Activated CD8-positive, alpha-beta T cell treated with anti-CD3 and anti-CD28 coated beads for 36 hours (primary cell): ENCODE measurements at regions not wholly inside any gene's neighbourhood (a gene's known extent, or its start where the extent isn't known, plus 50 kb on each side); places are given as distances from the start of the nearest gene placed in this dataset.

Experiments
- ATAC-seq: fragments of 200-7000 bp; cut with Tn5 transposase; one replicate; pipeline ENCODE4 v1.10.0; 2021; ENCODE audit warnings: mild to moderate bottlenecking, moderate library complexity
- CTCF ChIA-PET: fragments of 350-600 bp; sonication (Branson Sonifier 250); formaldehyde crosslinking; loops from one replicate; lab custom pipeline; 2021; ENCODE audit warnings: antibody characterized with exemption; lab: Charles Lee
- POLR2A ChIA-PET: fragments of 350-600 bp; sonication (Branson Sonifier 250); formaldehyde crosslinking; loops from one replicate; lab custom pipeline; 2021; ENCODE audit warnings: antibody characterized with exemption; lab: Charles Lee
- DNase-seq: peaks from one replicate; pipeline ENCODE4 v3.0.0-alpha.2; 2020
- H3K27ac Mint-ChIP-seq: one replicate; pipeline ENCODE4 v1.8.0; 2021; ENCODE audit warnings: mild to moderate bottlenecking, mixed read lengths
- H3K27me3 Mint-ChIP-seq: one replicate; pipeline ENCODE4 v1.8.0; 2021; ENCODE audit warnings: mixed read lengths
- H3K36me3 Mint-ChIP-seq: one replicate; pipeline ENCODE4 v1.8.0; 2021; ENCODE audit warnings: low read depth, mixed read lengths
- H3K4me1 Mint-ChIP-seq: one replicate; pipeline ENCODE4 v1.8.0; 2021; ENCODE audit warnings: low read depth, mixed read lengths
- H3K4me3 Mint-ChIP-seq: one replicate; pipeline ENCODE4 v1.8.0; 2021; ENCODE audit warnings: mild to moderate bottlenecking, moderate library complexity, mixed read lengths
- H3K9me3 Mint-ChIP-seq: one replicate; pipeline ENCODE4 v1.8.0; 2021; ENCODE audit warnings: mixed read lengths
- intact Hi-C: fragments of 100-400 bp; cut with micrococcal nuclease; formaldehyde crosslinking; loops from one replicate; pipeline ENCODE4 v1.10.0; 2022
- TF ChIP-seq, protein P1 (sequence below): fragments of 200-600 bp; IDR thresholded peaks from one replicate; pipeline ENCODE4 v1.8.0; 2022; ENCODE audit warnings: antibody characterized with exemption, mild to moderate bottlenecking

DNA sequence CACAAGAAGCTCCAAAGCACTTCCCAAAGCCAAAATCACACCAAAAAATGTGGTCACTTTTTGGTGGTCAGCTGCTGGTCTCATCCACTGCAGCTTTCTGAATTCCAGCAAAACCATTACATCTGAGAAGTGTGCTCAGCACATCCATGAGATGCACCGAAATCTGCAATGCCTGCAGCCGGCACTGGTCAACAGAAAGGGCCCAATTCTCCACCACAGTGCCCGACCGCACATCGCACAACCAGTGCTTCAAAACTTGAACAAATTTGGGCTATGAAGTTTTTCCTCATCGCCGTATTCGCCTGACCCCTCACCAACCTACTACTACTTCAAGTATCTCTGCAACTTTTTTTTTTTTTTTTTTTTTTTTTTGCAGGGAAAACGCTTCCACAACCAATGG is 89.9 kb upstream of the LUZP2 start:
- H3K9me3 Mint-ChIP-seq, result no peaks in the 10 kb centered on the region
- CTCF ChIA-PET, result no interaction called here

DNA sequence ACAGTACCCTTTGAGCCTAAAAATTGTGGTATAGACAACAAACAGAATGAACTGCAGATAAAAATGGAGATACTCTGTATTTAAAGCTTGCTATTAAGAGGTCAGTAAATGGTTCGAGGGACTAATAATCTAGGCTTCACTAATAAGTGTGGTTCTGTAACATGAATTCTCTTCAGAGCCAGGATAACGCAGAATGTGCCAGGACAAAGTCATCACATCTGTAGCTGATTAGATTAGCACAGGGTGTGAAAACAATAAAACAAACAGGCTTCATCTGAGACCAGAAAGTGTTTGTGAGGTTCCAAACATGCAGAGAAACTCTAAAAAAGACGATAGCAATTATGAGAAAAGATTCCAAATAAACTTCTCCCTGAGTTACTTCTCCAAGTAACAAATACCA is 89.1 kb upstream of the LUZP2 start:
- H3K27ac Mint-ChIP-seq, result no peak overlapping the region
- intact Hi-C loops, result no loop called here
- DNase-seq (no peak), ATAC-seq (no peak)
- CTCF ChIA-PET, result no interaction called here
- POLR2A ChIA-PET, result no interaction called here
- no peaks in the 10 kb centered on the region for H3K4me1 Mint-ChIP-seq
- TF ChIP-seq, protein P1, sequence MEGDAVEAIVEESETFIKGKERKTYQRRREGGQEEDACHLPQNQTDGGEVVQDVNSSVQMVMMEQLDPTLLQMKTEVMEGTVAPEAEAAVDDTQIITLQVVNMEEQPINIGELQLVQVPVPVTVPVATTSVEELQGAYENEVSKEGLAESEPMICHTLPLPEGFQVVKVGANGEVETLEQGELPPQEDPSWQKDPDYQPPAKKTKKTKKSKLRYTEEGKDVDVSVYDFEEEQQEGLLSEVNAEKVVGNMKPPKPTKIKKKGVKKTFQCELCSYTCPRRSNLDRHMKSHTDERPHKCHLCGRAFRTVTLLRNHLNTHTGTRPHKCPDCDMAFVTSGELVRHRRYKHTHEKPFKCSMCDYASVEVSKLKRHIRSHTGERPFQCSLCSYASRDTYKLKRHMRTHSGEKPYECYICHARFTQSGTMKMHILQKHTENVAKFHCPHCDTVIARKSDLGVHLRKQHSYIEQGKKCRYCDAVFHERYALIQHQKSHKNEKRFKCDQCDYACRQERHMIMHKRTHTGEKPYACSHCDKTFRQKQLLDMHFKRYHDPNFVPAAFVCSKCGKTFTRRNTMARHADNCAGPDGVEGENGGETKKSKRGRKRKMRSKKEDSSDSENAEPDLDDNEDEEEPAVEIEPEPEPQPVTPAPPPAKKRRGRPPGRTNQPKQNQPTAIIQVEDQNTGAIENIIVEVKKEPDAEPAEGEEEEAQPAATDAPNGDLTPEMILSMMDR, result no peak
- H3K4me3 Mint-ChIP-seq, result no peak overlapping the region
- H3K9me3 Mint-ChIP-seq, result no peaks in the 10 kb centered on the region
- no peaks in the 10 kb centered on the region for H3K36me3 Mint-ChIP-seq
- no peaks in the 10 kb centered on the region for H3K27me3 Mint-ChIP-seq

More for the DNA sequence above, 89.9 kb upstream of the LUZP2 start:
- H3K27me3 Mint-ChIP-seq, result no peaks in the 10 kb centered on the region
- TF ChIP-seq, protein P1, result no peak
- no peaks in the 10 kb centered on the region for H3K4me1 Mint-ChIP-seq
- POLR2A ChIA-PET, result no interaction called here
- no peak for ATAC-seq
- no peak overlapping the region for H3K4me3 Mint-ChIP-seq
- H3K36me3 Mint-ChIP-seq, result no peaks in the 10 kb centered on the region
- DNase-seq, result no peak
- H3K27ac Mint-ChIP-seq, result no peak overlapping the region
- intact Hi-C loops, result no loop called here

DNA sequence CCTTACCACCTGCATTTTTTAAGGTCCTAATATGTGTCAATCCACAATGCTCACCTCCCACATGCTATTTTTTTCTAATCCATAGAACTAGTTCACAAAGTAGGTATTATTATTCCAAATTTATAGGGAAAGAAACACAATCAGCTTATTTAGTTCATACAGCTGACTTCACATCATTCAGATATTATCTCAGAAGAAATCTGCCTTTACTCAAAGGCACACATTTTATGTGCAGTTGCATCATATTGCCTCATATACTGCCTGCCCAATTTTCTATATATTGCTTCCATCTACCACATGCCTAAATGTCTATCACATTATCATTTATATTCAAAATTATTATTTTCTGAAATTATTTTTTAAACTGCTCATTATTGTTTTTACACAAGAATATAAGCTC is 88.7 kb upstream of the LUZP2 start:
- intact Hi-C loops, result no loop called here
- CTCF ChIA-PET, result no interaction called here
- POLR2A ChIA-PET, result no interaction called here
- TF ChIP-seq, protein P1, result no peak
- no peak overlapping the region for H3K27ac Mint-ChIP-seq
- H3K36me3 Mint-ChIP-seq, result no peaks in the 10 kb centered on the region
- no peak overlapping the region for H3K4me3 Mint-ChIP-seq
- no peaks in the 10 kb centered on the region for H3K9me3 Mint-ChIP-seq
- H3K4me1 Mint-ChIP-seq, result no peaks in the 10 kb centered on the region
- DNase-seq (no peak), ATAC-seq (no peak)
- H3K27me3 Mint-ChIP-seq, result no peaks in the 10 kb centered on the region

DNA sequence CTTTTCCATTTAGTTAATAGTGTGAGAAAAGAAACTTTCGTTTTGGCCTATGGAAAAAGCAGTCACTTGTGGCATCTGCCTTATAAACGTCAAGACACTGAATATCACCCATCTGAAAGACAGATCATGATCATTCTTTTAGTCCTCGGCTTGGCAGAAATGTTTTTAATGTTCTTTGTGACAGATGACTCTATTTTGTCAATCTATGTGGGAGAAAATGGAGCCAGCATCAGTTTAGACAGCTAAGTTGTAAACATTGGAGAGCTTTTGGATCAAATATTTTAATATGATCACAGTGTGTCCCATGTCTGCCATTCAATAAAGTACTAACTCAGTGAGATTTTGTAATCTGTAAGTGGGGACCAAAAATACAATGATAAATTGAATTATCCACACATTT is 85.1 kb upstream of the LUZP2 start:
- Mint-ChIP-seq H3K36me3 (no peaks in the 10 kb centered on the region), H3K4me3 (no peak overlapping the region), H3K27ac (no peak overlapping the region), H3K4me1 (no peaks in the 10 kb centered on the region), H3K27me3 (no peaks in the 10 kb centered on the region), H3K9me3 (peaks cover 6% of the 10 kb centered on the region)
- ATAC-seq, result no peak
- TF ChIP-seq, protein P1, result no peak
- POLR2A ChIA-PET, result no interaction called here
- CTCF ChIA-PET, result no interaction called here
- intact Hi-C loops, result no loop called here
- no peak for DNase-seq

DNA sequence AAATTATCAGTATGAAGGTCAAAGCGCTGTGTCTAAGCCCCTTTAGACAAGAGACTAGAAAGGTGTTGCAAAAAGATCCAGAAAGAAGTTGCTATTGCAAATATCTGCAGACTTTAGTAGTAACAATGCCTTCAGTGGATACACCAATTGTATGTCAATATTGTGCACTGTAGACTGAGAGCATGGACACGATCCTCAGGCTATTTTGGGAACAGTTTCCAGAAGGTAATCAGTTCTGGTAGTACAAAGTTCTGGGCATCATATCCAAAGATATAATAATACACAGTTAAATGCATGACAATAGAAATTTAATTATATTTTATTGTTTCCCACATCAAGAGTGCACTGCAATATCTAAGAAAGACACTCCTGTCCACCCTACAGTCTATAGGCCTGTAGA is 84.1 kb upstream of the LUZP2 start:
- no peaks in the 10 kb centered on the region for H3K27me3 Mint-ChIP-seq

More for the DNA sequence above, 84.1 kb upstream of the LUZP2 start:
- no peak overlapping the region for H3K4me3 Mint-ChIP-seq
- no peak for DNase-seq
- intact Hi-C loops, result no loop called here
- no peak overlapping the region for H3K27ac Mint-ChIP-seq
- no peaks in the 10 kb centered on the region for H3K36me3 Mint-ChIP-seq
- ChIA-PET POLR2A (no interaction called here), CTCF (no interaction called here)
- no peak for ATAC-seq
- TF ChIP-seq, protein P1, result no peak
- H3K4me1 Mint-ChIP-seq, result no peaks in the 10 kb centered on the region
- peaks cover 6% of the 10 kb centered on the region for H3K9me3 Mint-ChIP-seq
